ENCODE measurements at regions not wholly inside any gene's neighbourhood (a gene's known extent, or its start where the extent isn't known, plus 50 kb on each side); places are given as distances from the start of the nearest gene placed in this dataset.
A peak's percentile ranks its signal among the peaks of the same experiment; 100 is the strongest.

DNA sequence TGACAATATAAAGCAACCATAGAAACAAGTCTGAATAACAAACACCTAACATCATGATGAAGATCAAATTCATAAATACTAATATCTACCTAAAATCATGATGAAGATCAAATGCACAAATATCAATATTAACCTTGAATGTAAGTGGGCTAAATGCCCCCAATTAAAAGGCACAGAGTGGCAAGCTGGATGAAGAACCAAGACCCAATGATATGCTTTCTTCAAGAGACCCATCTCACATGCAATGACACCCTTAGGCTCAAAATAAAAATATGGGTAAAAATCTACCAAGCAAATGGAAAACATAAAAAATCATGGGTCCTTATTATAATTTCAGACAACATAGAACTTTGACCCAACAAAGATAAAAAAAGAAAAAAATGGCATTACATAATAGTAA lies 578.5 kb upstream of the PTCHD4 start:
- intact Hi-C loops (cut with micrococcal nuclease): no loop called here

DNA sequence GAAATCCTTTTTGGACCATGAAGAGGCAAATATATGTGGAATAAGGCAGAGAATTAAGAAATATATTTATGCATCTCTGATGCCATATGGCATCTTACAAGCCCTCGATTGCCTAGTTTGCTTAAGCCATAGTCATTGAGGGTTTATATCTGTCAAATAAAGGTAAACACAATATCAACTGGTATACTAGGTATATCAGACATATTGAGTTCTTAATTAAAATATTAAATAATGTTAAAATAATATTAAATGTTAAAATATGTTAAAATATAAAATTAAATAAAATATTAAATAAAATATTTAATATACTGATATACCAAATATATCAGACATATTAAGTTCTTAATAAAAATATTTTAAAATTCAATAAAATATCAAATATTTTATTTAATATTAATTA lies 567.4 kb upstream of the PTCHD4 start:
- Histone ChIP-seq H4K20me1 (ENCODE audit: low read length) (no peaks in the 10 kb centered on the region), H3F3A (ENCODE audit: low read length, unreplicated experiment) (no peaks in the 10 kb centered on the region), H3K4me1 (ENCODE audit: insufficient read depth, low read length) (no peaks in the 10 kb centered on the region), H3K79me2 (ENCODE audit: low read length) (no peaks in the 10 kb centered on the region), H3K9me3 (ENCODE audit: low read length) (no peaks in the 10 kb centered on the region), H2AFZ (ENCODE audit: low read length) (no peak overlapping the region), H3K27ac (ENCODE audit: low read length) (no peak overlapping the region), H3K4me3 (ENCODE audit: low read length) (no peak overlapping the region), H3K9ac (ENCODE audit: low read length) (no peak overlapping the region), H3K36me3 (ENCODE audit: low read depth, low read length) (no peaks in the 10 kb centered on the region), H3K9me2 (replicated peaks; ENCODE audit: low read length) (no peaks in the 10 kb centered on the region), H3K27me3 (ENCODE audit: low read length) (no peaks in the 10 kb centered on the region), H3K4me2 (ENCODE audit: low read length) (no peak overlapping the region)
- CTCF ChIA-PET: no interaction called here
- BruUV-seq (replicated peaks): no TSS peak
- no peak for DNase-seq
- ATAC-seq: no peak
- TF ChIP-seq EZH2 (IDR thresholded peaks at IDR 0.05; ENCODE audit: low read length, unreplicated experiment): no peak
- TF ChIP-seq, protein P1, sequence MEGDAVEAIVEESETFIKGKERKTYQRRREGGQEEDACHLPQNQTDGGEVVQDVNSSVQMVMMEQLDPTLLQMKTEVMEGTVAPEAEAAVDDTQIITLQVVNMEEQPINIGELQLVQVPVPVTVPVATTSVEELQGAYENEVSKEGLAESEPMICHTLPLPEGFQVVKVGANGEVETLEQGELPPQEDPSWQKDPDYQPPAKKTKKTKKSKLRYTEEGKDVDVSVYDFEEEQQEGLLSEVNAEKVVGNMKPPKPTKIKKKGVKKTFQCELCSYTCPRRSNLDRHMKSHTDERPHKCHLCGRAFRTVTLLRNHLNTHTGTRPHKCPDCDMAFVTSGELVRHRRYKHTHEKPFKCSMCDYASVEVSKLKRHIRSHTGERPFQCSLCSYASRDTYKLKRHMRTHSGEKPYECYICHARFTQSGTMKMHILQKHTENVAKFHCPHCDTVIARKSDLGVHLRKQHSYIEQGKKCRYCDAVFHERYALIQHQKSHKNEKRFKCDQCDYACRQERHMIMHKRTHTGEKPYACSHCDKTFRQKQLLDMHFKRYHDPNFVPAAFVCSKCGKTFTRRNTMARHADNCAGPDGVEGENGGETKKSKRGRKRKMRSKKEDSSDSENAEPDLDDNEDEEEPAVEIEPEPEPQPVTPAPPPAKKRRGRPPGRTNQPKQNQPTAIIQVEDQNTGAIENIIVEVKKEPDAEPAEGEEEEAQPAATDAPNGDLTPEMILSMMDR (conservative IDR thresholded peaks at IDR 0.05; ENCODE audit: low read depth, low read length): no peak
- no peak for TF ChIP-seq EZH2phosphoT487 (IDR thresholded peaks at IDR 0.05; ENCODE audit: borderline replicate concordance, low read length)
- intact Hi-C loops (cut with micrococcal nuclease): no loop called here
- POLR2A ChIA-PET (ENCODE audit: unreplicated experiment): no interaction called here

More for the DNA sequence above, 578.5 kb upstream of the PTCHD4 start:
- no peak overlapping the region for H3K9ac ChIP-seq (ENCODE audit: low read length)
- no peak for TF ChIP-seq EZH2phosphoT487 (IDR thresholded peaks at IDR 0.05; ENCODE audit: borderline replicate concordance, low read length)
- TF ChIP-seq EZH2 (IDR thresholded peaks at IDR 0.05; ENCODE audit: low read length, unreplicated experiment): no peak
- TF ChIP-seq, protein P1 (conservative IDR thresholded peaks at IDR 0.05; ENCODE audit: low read depth, low read length): no peak
- no peak overlapping the region for H3K4me3 ChIP-seq (ENCODE audit: low read length)
- no peaks in the 10 kb centered on the region; the same call in 1 of the 2 replicates for H3K36me3 ChIP-seq (ENCODE audit: low read depth, low read length)
- no peak for ATAC-seq
- no peaks in the 10 kb centered on the region for H3K27me3 ChIP-seq (ENCODE audit: low read length)
- no TSS peak for BruUV-seq (replicated peaks)
- ChIA-PET CTCF (no interaction called here), POLR2A (ENCODE audit: unreplicated experiment) (no interaction called here)
- H3K27ac ChIP-seq (ENCODE audit: low read length): no peak overlapping the region
- no peak overlapping the region for H2AFZ ChIP-seq (ENCODE audit: low read length)
- H3K4me2 ChIP-seq (ENCODE audit: low read length): no peak overlapping the region
- no peaks in the 10 kb centered on the region for H3K9me2 ChIP-seq (replicated peaks; ENCODE audit: low read length)
- H3K79me2 ChIP-seq (ENCODE audit: low read length): no peaks in the 10 kb centered on the region
- peaks cover 21% of the 10 kb centered on the region for H3K9me3 ChIP-seq (ENCODE audit: low read length)
- H4K20me1 ChIP-seq (ENCODE audit: low read length): no peaks in the 10 kb centered on the region
- H3F3A ChIP-seq (ENCODE audit: low read length, unreplicated experiment): no peaks in the 10 kb centered on the region
- H3K4me1 ChIP-seq (ENCODE audit: insufficient read depth, low read length): no peaks in the 10 kb centered on the region
- peak; percentile 3 for DNase-seq

DNA sequence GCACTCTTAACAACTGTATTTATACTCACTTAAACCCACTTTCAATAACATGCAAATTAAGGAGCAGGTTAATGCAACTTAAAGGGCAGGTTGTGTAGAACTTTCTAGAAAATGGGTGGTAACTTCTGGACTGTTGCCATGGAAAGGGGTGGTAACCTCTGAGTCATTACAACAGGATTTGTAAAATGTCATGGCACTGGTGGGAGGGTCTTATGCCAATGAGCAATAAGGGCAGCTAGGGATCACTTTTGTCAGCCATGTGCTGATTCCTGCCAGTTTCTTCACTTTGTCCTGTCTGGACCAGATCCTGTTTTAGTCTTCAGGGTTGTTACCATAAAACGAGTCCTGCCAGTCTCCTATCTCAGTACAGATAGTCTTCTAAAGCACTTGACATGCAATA lies 560.5 kb upstream of the PTCHD4 start:
- intact Hi-C loops (cut with micrococcal nuclease): no loop called here

More for the DNA sequence above, 560.5 kb upstream of the PTCHD4 start:
- H3K9ac ChIP-seq (ENCODE audit: low read length): no peak overlapping the region
- ChIA-PET POLR2A (ENCODE audit: unreplicated experiment) (no interaction called here), CTCF (no interaction called here)
- no peaks in the 10 kb centered on the region for H3K79me2 ChIP-seq (ENCODE audit: low read length)
- no peaks in the 10 kb centered on the region for H3K27me3 ChIP-seq (ENCODE audit: low read length)
- BruUV-seq (replicated peaks): no TSS peak
- H3K27ac ChIP-seq (ENCODE audit: low read length): no peak overlapping the region
- DNase-seq (no peak), ATAC-seq (no peak)
- no peaks in the 10 kb centered on the region for H4K20me1 ChIP-seq (ENCODE audit: low read length)
- no peak overlapping the region for H2AFZ ChIP-seq (ENCODE audit: low read length)
- no peaks in the 10 kb centered on the region for H3K9me3 ChIP-seq (ENCODE audit: low read length)
- H3F3A ChIP-seq (ENCODE audit: low read length, unreplicated experiment): no peaks in the 10 kb centered on the region
- H3K4me1 ChIP-seq (ENCODE audit: insufficient read depth, low read length): no peaks in the 10 kb centered on the region
- TF ChIP-seq, protein P1 (conservative IDR thresholded peaks at IDR 0.05; ENCODE audit: low read depth, low read length): no peak
- no peak for TF ChIP-seq EZH2phosphoT487 (IDR thresholded peaks at IDR 0.05; ENCODE audit: borderline replicate concordance, low read length)
- H3K4me3 ChIP-seq (ENCODE audit: low read length): no peak overlapping the region
- H3K4me2 ChIP-seq (ENCODE audit: low read length): no peak overlapping the region
- no peaks in the 10 kb centered on the region for H3K36me3 ChIP-seq (ENCODE audit: low read depth, low read length)
- H3K9me2 ChIP-seq (replicated peaks; ENCODE audit: low read length): no peaks in the 10 kb centered on the region

All from PC-3 (cell line).